Right renal pelvis (tissue), 4 donors: ENCODE measurements at regions not wholly inside any gene's neighbourhood (a gene's known extent, or its start where the extent isn't known, plus 50 kb on each side); places are given as distances from the start of the nearest gene placed in this dataset.
A peak's percentile ranks its signal among the peaks of the same experiment; 100 is the strongest.

Experiments used
- DNase-seq, 4 donors: peaks; one replicate each; pipeline ENCODE4 v3.0.0-alpha.2; 2013; ENCODE audit warnings: low read depth in 4 of 4, low spot score in 3 of 4, missing footprints in 1 of 4

DNA sequence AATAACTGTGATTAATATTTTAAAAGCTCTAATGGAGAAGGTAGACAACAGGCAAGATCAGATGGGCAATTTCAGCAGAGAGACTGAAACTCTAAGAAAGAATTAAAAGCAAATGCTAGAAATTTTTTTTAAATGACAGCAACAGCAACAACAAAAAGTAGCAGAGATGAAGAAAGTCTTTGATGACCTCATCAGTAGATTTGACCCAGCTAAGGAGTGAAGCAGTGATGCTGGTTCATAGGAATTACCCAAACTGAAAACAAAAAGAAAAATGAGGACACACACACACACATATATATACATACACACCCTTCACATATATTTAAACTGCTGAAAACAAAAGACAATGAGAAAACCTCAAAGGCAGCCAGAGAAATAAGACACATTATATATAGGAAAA lies 197.6 kb upstream of the ARID1B start:
- no peak for DNase-seq

DNA sequence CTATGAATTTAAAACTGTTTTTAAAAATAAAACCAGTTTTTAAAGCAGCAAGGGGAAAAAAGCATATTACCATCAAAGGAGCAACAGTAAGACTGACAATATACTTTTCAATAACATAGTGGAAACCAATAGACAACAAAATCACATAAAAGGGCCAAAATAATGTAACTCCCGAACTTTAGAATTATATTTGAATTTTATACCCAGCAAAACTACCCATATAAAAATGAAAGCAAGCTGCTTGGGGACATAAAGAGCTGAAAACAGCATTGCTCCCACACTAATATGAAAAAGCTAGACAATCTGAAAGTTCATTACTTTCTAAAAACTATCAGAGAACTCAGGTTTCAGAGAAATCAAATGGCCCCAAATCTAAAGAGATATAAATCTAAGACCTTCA lies 199.4 kb upstream of the ARID1B start:
- DNase-seq, result no peak

DNA sequence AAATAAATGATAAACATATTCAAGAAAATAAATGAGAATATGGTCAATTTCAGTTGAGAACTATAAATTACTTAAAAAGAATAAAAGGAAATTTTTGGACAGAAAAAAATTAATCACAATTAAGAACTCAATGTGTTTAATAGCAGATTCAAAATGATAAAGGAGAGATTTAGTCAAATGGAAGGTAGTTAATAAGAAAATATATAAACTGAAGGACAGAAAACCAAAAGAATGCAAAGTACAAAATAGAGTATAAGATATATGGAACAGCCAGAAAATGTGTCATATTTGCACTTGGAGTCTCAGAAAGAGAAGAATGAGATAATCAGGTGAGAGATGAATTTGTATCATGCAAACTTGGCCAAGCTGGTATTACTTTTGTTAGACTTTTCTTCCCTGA lies 201.8 kb upstream of the ARID1B start:
- DNase-seq, result no peak

GRCh38 chr6:156564807-156565149 lies 212.4 kb upstream of the ARID1B start:
- DNase-seq, result no peak

DNA sequence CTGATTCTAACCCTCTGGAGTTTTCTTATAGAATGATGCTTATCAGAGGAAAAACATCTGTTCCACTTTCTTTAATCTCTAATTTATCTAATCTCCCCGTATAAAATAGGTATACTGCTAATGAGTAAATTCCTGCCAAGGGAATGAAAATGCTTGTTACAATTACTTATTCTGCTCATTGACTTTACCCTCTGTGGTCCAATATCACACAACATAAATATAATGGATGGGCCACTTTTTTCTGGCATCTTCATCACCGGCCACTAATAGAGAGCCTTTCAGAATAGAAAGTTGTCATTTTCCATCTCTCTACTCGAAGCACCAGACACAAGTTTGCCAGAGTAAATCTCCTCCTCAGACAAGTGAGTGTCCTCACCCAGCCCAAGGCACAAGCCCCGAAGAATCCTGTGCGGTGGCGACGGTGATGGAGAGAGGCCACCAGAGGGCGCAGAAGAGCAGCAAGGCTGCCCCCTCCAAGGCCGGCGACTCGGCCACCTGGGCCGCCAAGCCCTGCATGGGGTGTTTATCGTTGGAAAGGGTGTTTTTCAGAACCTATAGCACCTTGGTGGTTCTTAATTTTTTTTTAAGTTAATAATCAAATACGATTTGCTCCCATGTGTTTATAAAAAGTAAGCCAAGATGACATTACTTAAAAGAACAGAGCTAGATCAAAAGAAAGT lies 212.9 kb upstream of the ARID1B start:
- DNase-seq, result peak; percentile 53 to 72 (median 57)

DNA sequence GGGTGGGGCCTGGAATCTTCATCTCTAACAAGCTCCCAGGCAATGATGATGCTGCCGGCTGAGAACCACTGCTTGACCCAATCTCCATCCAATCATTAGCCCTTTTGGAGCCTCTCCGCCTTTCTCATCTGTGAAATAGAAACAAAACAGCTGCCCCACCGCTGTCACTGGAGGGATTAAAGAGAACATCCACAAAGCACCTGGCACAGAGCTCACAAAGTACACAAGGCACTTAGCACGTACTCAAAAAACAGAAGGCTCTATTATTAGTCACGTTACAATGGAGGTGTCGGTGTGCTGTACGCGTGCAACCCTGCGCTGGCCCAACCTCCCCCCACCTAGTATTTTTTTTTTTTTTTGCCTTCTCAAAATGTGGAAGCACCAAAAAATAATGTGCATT lies 213.5 kb upstream of the ARID1B start:
- DNase-seq, result no peak

- no peak for DNase-seq
These were observed 214.5 kb upstream of the ARID1B start for GRCh38 chr6:156562636-156563035.

DNA sequence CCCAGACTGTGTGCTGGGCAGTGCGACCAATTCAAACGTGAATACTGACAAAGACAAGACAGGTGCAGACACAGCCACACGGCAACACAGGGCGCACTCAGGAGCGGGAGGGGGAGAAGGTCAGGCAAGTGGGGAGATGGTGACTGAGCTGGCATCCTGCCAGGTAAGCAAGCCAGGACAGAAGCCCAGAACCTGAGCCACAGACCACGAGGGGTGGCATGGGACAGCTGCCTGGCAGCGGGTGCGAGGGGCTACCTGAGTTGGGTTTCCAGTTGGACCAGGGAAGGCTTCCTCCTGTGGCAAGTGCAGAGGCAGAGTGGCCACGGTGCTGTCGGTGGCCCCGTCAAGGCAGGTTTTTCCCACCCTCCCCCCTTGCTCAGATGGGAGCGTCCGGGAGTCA lies 215.2 kb upstream of the ARID1B start:
- DNase-seq, result no peak

DNA sequence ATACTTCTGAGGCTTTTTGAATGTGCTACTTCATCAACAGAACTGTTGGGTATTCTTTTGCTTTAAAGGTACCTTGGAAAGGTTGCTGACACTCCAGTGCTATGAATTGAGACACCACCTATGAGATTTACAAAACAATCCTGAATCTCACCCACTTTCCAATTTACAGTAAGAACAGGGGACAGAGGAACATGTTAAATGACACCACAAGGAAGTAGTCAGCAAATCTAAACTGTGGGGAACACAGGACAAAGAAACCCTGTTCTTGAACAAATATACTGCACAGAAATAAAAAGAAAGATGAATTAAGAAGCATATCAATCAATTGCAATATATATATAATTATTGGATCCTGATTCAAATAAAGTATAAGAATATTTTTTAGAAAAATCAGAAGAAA lies 216.7 kb upstream of the ARID1B start:
- no peak for DNase-seq

GRCh38 chr6:156559162-156559690 lies 218.0 kb upstream of the ARID1B start:
- DNase-seq, result peak in 1 of 4 donors; percentile 27

DNA sequence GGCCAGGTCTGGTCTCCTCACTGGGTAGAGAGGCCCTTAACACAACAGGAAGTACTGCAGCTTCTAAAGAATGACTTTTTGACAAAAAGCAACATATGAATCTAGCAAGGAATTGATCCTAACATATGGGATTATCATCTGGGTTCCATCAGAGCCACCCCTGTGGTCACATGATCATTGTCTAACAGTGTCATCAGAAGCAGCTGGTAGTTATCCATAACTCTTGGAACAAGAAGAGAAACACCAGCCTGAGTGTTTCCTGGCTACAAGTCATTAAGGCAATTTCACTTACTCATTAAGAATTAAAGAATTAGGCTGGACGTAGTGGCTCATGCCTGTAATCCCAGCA lies 219.3 kb upstream of the ARID1B start:
- DNase-seq, result no peak

DNA sequence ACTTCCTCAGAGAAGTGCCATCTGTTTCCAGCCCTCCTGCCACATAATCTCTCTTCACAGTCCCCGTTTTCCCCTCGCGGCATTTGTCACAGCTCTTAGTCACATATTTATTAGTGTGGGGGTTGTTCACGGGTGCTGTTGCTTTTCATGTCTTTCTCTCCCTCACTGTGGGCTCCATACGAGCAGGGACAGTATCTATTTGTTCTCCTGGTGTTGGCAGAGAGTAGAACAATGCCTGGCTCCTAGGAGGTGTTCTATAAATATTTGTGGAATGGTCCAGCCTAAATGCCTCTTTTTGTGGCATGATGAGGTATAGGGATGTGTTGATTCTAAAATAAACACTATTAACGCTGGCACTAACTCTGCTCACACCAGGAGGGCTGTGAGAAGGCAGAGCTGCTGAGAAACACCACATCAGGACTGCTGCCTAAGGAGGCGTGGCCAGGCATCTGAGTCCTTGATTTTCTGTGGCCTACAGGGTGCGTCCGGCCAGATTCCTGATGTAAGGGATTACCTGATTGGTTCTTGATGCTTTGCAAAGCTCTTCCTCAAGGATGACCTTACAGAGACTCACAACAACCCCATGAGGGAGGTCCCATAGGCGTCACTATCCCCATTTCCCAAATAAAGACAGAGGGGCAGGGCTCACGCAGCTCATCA lies 219.8 kb upstream of the ARID1B start:
- DNase-seq, result no peak

- DNase-seq, result no peak
These were observed 220.4 kb upstream of the ARID1B start for GRCh38 chr6:156556811-156557210.

DNA sequence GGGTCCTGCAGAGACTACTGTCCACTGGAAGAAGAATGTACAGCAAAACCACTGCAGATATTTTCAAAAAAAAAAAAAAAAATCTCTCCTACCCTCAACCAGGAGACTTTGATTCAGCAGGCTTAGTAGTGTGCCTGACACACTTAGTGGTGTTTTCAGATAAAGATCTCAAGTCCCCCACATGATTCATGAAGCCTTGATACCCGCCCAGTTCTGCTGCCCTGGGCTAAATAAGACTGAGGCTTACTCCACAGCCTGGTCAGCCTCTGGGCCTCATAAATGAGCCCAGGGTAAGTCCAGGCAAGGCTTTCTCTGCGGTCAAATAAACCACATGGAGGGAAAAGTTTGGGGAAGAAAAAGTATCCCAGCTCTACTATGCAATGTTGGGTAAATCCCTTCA lies 222.1 kb upstream of the ARID1B start:
- no peak for DNase-seq

DNA sequence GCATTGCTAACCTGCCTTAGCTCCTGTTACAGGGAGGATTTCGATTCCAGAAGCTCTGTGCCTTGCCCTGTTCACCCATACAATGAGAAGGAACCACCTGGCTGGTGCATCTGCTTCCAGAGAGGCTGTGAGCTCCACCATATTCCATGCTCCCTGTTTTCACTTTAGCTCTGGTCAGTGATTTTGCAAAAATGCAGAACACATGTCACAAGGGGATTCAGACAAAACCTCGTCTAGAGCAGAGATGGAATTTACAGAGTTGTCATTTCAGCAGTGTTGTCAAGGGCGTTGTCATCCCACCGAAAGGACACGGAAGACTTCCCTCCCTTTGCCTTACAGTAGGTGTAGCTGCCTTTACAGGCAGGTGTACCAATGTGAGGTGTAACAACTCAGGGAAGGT lies 223.0 kb upstream of the ARID1B start:
- DNase-seq, result no peak

GRCh38 chr6:156552849-156553248 lies 224.3 kb upstream of the ARID1B start:
- DNase-seq, result no peak

GRCh38 chr6:156550949-156551348 lies 226.2 kb upstream of the ARID1B start:
- DNase-seq, result no peak

GRCh38 chr6:156545931-156546330 lies 231.2 kb upstream of the ARID1B start:
- no peak for DNase-seq

GRCh38 chr6:156545021-156545420 lies 232.2 kb upstream of the ARID1B start:
- no peak for DNase-seq

- DNase-seq, result no peak
These were observed 233.1 kb upstream of the ARID1B start for GRCh38 chr6:156544046-156544445.

DNA sequence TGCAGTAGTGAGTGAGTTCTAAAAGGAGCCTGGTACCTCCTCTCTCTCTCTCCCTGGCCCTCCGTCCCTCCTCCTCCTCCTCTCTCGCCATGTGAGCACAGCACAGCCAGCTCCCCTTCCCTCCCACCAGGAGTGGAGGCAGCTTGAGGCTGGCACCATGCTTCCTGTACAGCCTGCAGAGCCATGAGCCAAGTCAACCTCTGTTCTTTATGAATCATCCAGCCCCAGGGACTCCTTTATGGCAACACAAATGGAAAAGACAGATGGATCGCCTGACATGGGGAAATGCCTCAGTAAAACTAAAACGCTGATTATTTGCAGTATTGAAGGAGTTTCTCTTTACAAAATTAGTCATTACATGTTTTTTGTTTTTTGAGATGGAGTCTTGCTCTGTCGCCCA lies 233.7 kb upstream of the ARID1B start:
- DNase-seq, result no peak

GRCh38 chr6:156538875-156539660 lies 238.1 kb upstream of the ARID1B start:
- no peak for DNase-seq
